ENCODE measurements at regions not wholly inside any gene's neighbourhood (a gene's known extent, or its start where the extent isn't known, plus 50 kb on each side); places are given as distances from the start of the nearest gene placed in this dataset.

DNA sequence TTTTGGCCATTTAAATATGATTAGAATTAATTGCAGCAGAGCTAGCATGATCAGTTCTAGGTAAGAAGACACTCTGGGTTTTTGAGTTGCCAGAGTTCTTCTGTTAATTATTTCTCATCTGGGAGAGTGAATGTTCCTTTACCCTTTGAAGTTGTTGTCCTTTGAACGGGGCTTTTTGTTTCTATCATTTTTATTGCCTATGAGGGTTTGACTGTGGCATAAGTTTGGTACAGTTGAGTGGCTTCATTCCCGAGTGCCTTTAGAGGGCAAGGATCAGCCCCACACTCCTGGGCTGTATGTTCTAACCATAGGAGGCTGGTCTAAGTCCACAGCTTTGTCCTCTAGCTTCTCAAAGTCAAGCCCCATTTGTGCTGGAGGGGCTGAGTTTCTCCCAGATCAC, 804.3 kb downstream of the KCNJ3 start:
- Histone ChIP-seq H3K4me2 (ENCODE audit: insufficient read depth in 1 of 2, low read depth in 2 of 2, low read length in 2 of 2) (no peak overlapping the region), H3K79me1 (ENCODE audit: low read depth, low read length) (no peaks in the 10 kb centered on the region), H3K56ac (replicated peaks; ENCODE audit: insufficient read length, low read depth, low read length) (no peak overlapping the region), H3K36me3 (ENCODE audit: control insufficient read depth in 2 of 4, insufficient read depth in 4 of 4, low read length in 3 of 4) (no peaks in the 10 kb centered on the region), H2BK5ac (ENCODE audit: low read depth, low read length) (no peak overlapping the region), H3K79me2 (ENCODE audit: control insufficient read depth in 1 of 2, insufficient read depth in 2 of 2, low read length in 2 of 2) (no peaks in the 10 kb centered on the region), H3K18ac (ENCODE audit: extremely low read depth, low read length) (no peak overlapping the region), H3K4ac (replicated peaks; ENCODE audit: insufficient read length, low read depth, low read length) (no peak overlapping the region), H2AFZ (ENCODE audit: low read length) (no peak overlapping the region), H4K20me1 (replicated peaks in 1 of 2; ENCODE audit: control insufficient read depth in 1 of 2, insufficient read depth in 2 of 2, low read length in 2 of 2) (no peaks in the 10 kb centered on the region), H3K4me1 (replicated peaks in 1 of 4; ENCODE audit: control insufficient read depth in 3 of 4, insufficient read depth in 4 of 4, low read length in 3 of 4) (no peaks in the 10 kb centered on the region), H3K23ac (ENCODE audit: insufficient read length) (no peak overlapping the region), H3K9ac (replicated peaks in 1 of 4; ENCODE audit: extremely low read depth in 1 of 4, low read depth in 3 of 4, low read length in 3 of 4) (no peak overlapping the region), H2AK5ac (ENCODE audit: low read depth, low read length) (no peak overlapping the region), H3K14ac (ENCODE audit: insufficient read length) (no peak overlapping the region), H3K23me2 (ENCODE audit: low read depth, low read length) (no peaks in the 10 kb centered on the region), H4K5ac (ENCODE audit: insufficient read length, low read depth, low read length) (no peak overlapping the region), H3K4me3 (ENCODE audit: extremely low read depth in 1 of 4, insufficient read depth in 2 of 4, low read depth in 3 of 4, low read length in 4 of 4) (no peak overlapping the region), H2BK20ac (ENCODE audit: low read length) (no peak overlapping the region), H2BK15ac (ENCODE audit: low read length) (no peak overlapping the region), H3K9me3 (ENCODE audit: insufficient read depth in 2 of 2, low read depth in 1 of 2, low read length in 1 of 2) (no peaks in the 10 kb centered on the region), H2BK120ac (replicated peaks; ENCODE audit: low read depth, low read length) (no peak overlapping the region), H2BK12ac (ENCODE audit: low read depth, low read length) (no peak overlapping the region), H3K27ac (ENCODE audit: low read depth, low read length) (no peak overlapping the region), H3K27me3 (replicated peaks in 1 of 4; ENCODE audit: control insufficient read depth in 3 of 4, extremely low read depth in 1 of 4, insufficient read depth in 3 of 4, low read length in 3 of 4) (no peaks in the 10 kb centered on the region), H4K91ac (replicated peaks; ENCODE audit: insufficient read length, low read length) (no peak overlapping the region), H4K8ac (ENCODE audit: extremely low read depth, insufficient read depth, low read length) (no peak overlapping the region)
- WGBS, 2 experiments (ENCODE audit: extremely low coverage in 1 of 2, insufficient coverage in 1 of 2, insufficient read length in 1 of 2, insufficient replicate concordance in 2 of 2, low coverage in 1 of 2, low lambda C conversion rate in 2 of 2, missing lambda C conversion rate in 1 of 2), result 93% methylated on average over 2 of the region's 2 CpGs; no CpG with 5 or more reads in 1 of the 2 experiments
- DNase-seq (ENCODE audit: low read depth in 1 of 2, low spot score in 2 of 2) (no peak), FAIRE-seq (no peak)
- POLR2A ChIA-PET (ENCODE audit: partially characterized antibody), result no interaction called here
- CTCF ChIA-PET (ENCODE audit: partially characterized antibody), result no interaction called here
- TF ChIP-seq BRCA1 (IDR thresholded peaks at IDR 0.05; ENCODE audit: low read depth, low read length) (no peak), CTBP2 (IDR thresholded peaks at IDR 0.05; ENCODE audit: borderline replicate concordance, insufficient read depth, insufficient read length, low read length) (no peak), SUZ12 (IDR thresholded peaks at IDR 0.05; ENCODE audit: low read length) (no peak), NANOG (IDR thresholded peaks at IDR 0.05; ENCODE audit: insufficient read depth, low read depth, low read length, poor library complexity, severe bottlenecking) (no peak), SP2 (IDR thresholded peaks at IDR 0.05; ENCODE audit: low read length) (no peak), SIX5 (IDR thresholded peaks at IDR 0.05; ENCODE audit: low read depth, low read length) (no peak), RXRA (IDR thresholded peaks at IDR 0.05; ENCODE audit: insufficient read depth, low read depth, low read length) (no peak), BACH1 (IDR thresholded peaks at IDR 0.05; ENCODE audit: low read length) (no peak), ZNF274 (IDR thresholded peaks at IDR 0.05; ENCODE audit: borderline replicate concordance, extremely low read depth, low read length) (no peak), SP4 (IDR thresholded peaks at IDR 0.05; ENCODE audit: low read length) (no peak), EZH2 (IDR thresholded peaks at IDR 0.05; ENCODE audit: low read depth, low read length, severe bottlenecking) (no peak), CHD1 (IDR thresholded peaks at IDR 0.05; ENCODE audit: low read depth, low read length) (no peak), SIN3A (conservative IDR thresholded peaks at IDR 0.05 in 1 of 2, IDR thresholded peaks at IDR 0.05 in 1 of 2; ENCODE audit: low read depth in 1 of 2, low read length in 2 of 2) (no peak), TEAD4 (IDR thresholded peaks at IDR 0.05; ENCODE audit: low read depth, low read length) (no peak)
- TF ChIP-seq, protein P1, sequence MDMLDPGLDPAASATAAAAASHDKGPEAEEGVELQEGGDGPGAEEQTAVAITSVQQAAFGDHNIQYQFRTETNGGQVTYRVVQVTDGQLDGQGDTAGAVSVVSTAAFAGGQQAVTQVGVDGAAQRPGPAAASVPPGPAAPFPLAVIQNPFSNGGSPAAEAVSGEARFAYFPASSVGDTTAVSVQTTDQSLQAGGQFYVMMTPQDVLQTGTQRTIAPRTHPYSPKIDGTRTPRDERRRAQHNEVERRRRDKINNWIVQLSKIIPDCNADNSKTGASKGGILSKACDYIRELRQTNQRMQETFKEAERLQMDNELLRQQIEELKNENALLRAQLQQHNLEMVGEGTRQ (IDR thresholded peaks at IDR 0.05; ENCODE audit: low read length), result no peak

All from H1 (cell line).